Suprapubic skin (tissue), 4 donors: ENCODE measurements at regions not wholly inside any gene's neighbourhood (a gene's known extent, or its start where the extent isn't known, plus 50 kb on each side); places are given as distances from the start of the nearest gene placed in this dataset.

Experiments
- DNase-seq, 2 donors: peaks; one replicate each; pipeline ENCODE4 v3.0.0-alpha.2; 2019; ENCODE audit warnings: low spot score in 2 of 2
- H3K27ac ChIP-seq: fragments of 200-600 bp; sonication (generic); one replicate; pipeline ENCODE4 v1.5.1; 2019
- H3K27me3 ChIP-seq: fragments of 200-600 bp; sonication (generic); one replicate; pipeline ENCODE4 v1.5.1; 2019
- H3K36me3 ChIP-seq: fragments of 200-600 bp; sonication (generic); one replicate; pipeline ENCODE4 v1.5.1; 2019
- H3K4me1 ChIP-seq: fragments of 200-600 bp; sonication (generic); one replicate; pipeline ENCODE4 v1.5.1; 2019
- H3K4me3 ChIP-seq: fragments of 200-600 bp; sonication (generic); one replicate; pipeline ENCODE4 v1.5.1; 2019; ENCODE audit warnings: mild to moderate bottlenecking
- H3K9me3 ChIP-seq: fragments of 200-600 bp; sonication (generic); one replicate; pipeline ENCODE4 v1.5.1; 2019
- EP300 ChIP-seq: sonication (generic); formaldehyde crosslinking; IDR thresholded peaks from one replicate; pipeline ENCODE4 v1.6.1; 2017; ENCODE audit warnings: antibody characterized with exemption
- POLR2A ChIP-seq, 2 donors: fragments of 450-650 bp; IDR thresholded peaks; one replicate each; pipeline ENCODE4 v1.6.1; 2017; ENCODE audit warnings: antibody characterized with exemption in 2 of 2, mild to moderate bottlenecking in 2 of 2, moderate library complexity in 2 of 2
- POLR2AphosphoS5 ChIP-seq, 3 donors: sonication (generic); formaldehyde crosslinking; IDR thresholded peaks; one replicate each; pipeline ENCODE4 v1.6.1; 2017; ENCODE audit warnings: antibody characterized with exemption in 3 of 3
- WGBS: methylation state at CpG from one replicate; pipeline ENCODE4 v1.1.5; 2018; 5-methylcytosine and 5-hydroxymethylcytosine counted together
- TF ChIP-seq, protein P1 (sequence below), 2 donors: fragments of 200-600 bp in 1 of 2; fragments of 450-650 bp in 1 of 2; sonication (generic) in 1 of 2; IDR thresholded peaks; one replicate each; pipeline ENCODE4 v1.5.1; 2016 to 2019; ENCODE audit warnings: antibody characterized with exemption in 2 of 2, mild to moderate bottlenecking in 1 of 2, moderate library complexity in 1 of 2

DNA sequence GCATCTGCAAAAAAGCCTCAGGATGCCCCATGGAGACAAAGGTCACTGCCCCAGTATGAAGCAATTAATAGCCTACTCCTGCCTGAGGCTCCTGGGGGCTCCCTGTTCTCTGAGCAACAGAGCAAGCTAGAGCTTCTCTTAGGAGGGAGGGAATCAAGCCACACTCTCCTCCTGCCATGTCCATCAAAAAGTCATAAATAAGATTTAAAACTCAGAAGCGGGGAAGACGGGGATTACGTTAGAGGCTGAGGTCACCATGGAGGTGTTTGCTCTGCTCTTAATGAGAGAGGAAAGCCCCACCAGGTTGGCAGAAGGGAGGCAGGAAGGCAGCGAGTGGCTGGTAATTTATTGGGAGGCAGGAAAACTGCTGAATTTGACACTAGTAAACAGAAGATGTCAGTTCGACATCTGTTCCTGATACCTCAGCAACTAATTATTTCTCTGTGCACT lies 98.4 kb upstream of the TNR start:
- H3K4me3 ChIP-seq: no peak overlapping the region
- H3K36me3 ChIP-seq: no peaks in the 10 kb centered on the region
- H3K27ac ChIP-seq: no peak overlapping the region
- no peaks in the 10 kb centered on the region for H3K4me1 ChIP-seq
- DNase-seq: no peak
- WGBS: 27% methylated on average over 5 of the region's 5 CpGs
- H3K27me3 ChIP-seq: peaks cover 5% of the 10 kb centered on the region
- H3K9me3 ChIP-seq: no peaks in the 10 kb centered on the region
- TF ChIP-seq POLR2A (IDR thresholded peaks at IDR 0.05): no peak

DNA sequence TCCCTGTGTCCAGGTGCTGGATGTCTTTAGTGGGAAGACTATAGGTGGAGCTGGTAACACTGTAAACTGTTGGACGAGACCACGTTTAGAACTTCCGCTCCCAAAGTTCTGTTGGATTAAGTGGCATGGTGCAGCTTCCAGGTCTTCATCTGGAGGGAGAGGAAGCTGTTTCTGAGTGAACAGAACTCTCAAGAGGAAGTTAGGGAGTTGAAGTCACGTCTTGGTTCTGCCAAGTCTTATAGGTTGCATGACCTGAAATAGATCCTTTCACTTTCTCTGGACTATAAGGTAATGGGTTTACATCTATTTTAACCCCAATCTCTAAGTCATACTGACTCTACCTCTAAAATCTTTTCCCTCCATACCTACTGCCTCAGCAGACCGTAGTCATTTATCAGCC lies 97.4 kb upstream of the TNR start:
- peaks cover 5% of the 10 kb centered on the region for H3K27me3 ChIP-seq
- no peak overlapping the region for H3K27ac ChIP-seq
- no peaks in the 10 kb centered on the region for H3K36me3 ChIP-seq
- no peaks in the 10 kb centered on the region for H3K4me1 ChIP-seq
- no peak for TF ChIP-seq EP300
- TF ChIP-seq, protein P1, sequence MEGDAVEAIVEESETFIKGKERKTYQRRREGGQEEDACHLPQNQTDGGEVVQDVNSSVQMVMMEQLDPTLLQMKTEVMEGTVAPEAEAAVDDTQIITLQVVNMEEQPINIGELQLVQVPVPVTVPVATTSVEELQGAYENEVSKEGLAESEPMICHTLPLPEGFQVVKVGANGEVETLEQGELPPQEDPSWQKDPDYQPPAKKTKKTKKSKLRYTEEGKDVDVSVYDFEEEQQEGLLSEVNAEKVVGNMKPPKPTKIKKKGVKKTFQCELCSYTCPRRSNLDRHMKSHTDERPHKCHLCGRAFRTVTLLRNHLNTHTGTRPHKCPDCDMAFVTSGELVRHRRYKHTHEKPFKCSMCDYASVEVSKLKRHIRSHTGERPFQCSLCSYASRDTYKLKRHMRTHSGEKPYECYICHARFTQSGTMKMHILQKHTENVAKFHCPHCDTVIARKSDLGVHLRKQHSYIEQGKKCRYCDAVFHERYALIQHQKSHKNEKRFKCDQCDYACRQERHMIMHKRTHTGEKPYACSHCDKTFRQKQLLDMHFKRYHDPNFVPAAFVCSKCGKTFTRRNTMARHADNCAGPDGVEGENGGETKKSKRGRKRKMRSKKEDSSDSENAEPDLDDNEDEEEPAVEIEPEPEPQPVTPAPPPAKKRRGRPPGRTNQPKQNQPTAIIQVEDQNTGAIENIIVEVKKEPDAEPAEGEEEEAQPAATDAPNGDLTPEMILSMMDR (IDR thresholded peaks at IDR 0.05): no peak
- 69% methylated on average over 5 of the region's 5 CpGs for WGBS
- no peak for DNase-seq
- no peaks in the 10 kb centered on the region for H3K9me3 ChIP-seq
- H3K4me3 ChIP-seq: no peak overlapping the region

DNA sequence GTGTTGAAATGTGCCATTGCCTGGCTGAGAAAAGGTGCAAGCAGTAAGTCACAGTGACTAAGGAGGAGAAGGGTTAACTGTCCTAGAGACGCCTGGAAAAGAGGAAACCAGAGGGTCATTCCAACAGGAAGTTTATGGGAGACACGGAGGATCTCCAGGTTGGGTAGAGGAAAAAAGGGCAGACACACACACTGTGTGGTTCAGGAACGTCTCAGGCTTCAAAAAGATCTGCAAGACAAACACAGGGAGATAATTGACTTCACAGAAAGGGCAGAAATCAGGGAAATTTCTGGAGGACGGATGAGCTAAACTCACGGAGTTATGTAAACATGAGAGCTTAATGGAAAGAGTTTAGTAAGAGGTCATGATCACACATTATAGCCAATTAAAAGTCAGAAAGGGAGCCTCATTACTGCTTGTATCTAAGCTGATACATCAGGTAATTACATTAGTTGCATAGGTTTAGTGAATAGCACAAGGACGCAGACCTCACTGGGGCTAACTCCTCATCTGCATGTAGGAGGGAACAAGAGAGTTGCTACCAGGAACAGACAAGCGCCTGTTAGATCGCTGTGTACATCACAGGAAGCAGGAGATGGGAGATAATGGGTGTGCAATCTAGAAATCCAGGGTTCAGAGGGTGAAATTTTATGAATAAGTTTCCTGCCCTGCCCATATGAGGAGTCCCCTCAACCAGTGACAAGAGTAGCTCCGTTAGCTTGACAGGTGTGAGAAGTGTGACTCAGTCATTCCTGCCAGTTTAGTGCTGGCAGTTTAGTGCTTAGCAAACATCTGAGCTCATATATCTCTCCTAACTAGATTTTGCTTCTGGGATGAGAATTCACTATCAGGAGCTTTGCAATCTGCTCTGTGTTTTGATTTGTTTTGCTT lies 96.6 kb upstream of the TNR start:
- H3K9me3 ChIP-seq: no peaks in the 10 kb centered on the region
- no peak for DNase-seq
- no peaks in the 10 kb centered on the region for H3K4me1 ChIP-seq
- WGBS: 22% methylated on average over 9 of the region's 9 CpGs
- no peak for TF ChIP-seq EP300
- TF ChIP-seq, protein P1 (IDR thresholded peaks at IDR 0.05): no peak
- no peak for TF ChIP-seq POLR2A (IDR thresholded peaks at IDR 0.05)
- no peak for TF ChIP-seq POLR2AphosphoS5 (IDR thresholded peaks at IDR 0.05)
- H3K27ac ChIP-seq: no peak overlapping the region
- H3K27me3 ChIP-seq: peaks cover 5% of the 10 kb centered on the region
- H3K36me3 ChIP-seq: no peaks in the 10 kb centered on the region
- no peak overlapping the region for H3K4me3 ChIP-seq

DNA sequence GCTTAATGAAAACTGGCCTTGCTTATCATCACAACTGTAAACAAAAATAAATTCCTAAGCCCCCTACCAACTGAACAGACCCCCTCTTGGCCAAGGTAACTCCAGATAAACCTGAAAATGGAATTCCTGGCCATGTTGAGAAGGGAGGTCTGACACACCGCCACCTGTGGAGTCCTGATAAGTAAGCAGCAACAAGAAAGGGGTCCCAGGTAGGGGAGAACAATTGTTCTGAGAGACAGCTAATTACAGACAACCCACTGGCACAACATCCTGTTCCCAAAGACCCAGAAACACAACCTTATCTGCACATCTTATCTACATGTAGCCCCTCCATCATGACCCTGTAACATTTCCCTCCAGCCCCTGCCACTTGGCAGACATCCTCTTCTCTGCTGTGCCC lies 91.2 kb upstream of the TNR start:
- DNase-seq: no peak
- TF ChIP-seq POLR2AphosphoS5 (IDR thresholded peaks at IDR 0.05): no peak
- TF ChIP-seq EP300: no peak
- TF ChIP-seq, protein P1 (IDR thresholded peaks at IDR 0.05): no peak
- TF ChIP-seq POLR2A (IDR thresholded peaks at IDR 0.05): no peak
- Histone ChIP-seq H3K4me1 (no peaks in the 10 kb centered on the region), H3K4me3 (no peak overlapping the region), H3K36me3 (no peaks in the 10 kb centered on the region), H3K27ac (no peak overlapping the region), H3K9me3 (no peaks in the 10 kb centered on the region), H3K27me3 (no peaks in the 10 kb centered on the region)
- WGBS: 100% methylated on average over 1 of the region's 1 CpG

DNA sequence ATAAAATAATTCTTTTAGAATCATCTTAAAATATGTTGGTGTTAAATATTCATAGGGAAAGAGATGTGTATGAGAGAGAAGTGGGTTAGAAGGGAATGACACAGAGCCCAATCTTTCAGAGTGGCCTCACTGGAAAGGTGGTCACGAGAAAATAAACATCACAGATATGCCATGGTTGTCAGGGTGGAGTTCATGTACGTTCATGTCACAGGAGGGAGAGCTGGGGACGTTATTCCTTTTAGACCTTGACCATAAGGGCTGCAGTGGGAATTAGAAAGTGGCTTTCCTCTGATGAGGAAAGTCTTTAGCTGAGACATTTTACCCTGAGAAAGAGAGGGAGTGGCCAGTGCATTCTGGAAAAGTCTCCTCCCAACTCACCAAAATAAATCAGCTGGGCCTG lies 90.6 kb upstream of the TNR start:
- no peaks in the 10 kb centered on the region for H3K4me1 ChIP-seq
- H3K4me3 ChIP-seq: no peak overlapping the region
- 69% methylated on average over 3 of the region's 3 CpGs for WGBS
- no peak for DNase-seq
- no peaks in the 10 kb centered on the region for H3K9me3 ChIP-seq
- no peaks in the 10 kb centered on the region for H3K27me3 ChIP-seq
- no peak overlapping the region for H3K27ac ChIP-seq
- no peak for TF ChIP-seq POLR2AphosphoS5 (IDR thresholded peaks at IDR 0.05)
- TF ChIP-seq, protein P1 (IDR thresholded peaks at IDR 0.05): no peak
- no peak for TF ChIP-seq POLR2A (IDR thresholded peaks at IDR 0.05)
- TF ChIP-seq EP300: no peak
- H3K36me3 ChIP-seq: no peaks in the 10 kb centered on the region
